Activated gamma-delta T cell treated with anti-CD3 and anti-CD28 coated beads, Interleukin-2, amount 50 U/mL, for 16 hours (primary cell): ENCODE measurements at regions not wholly inside any gene's neighbourhood (a gene's known extent, or its start where the extent isn't known, plus 50 kb on each side); places are given as distances from the start of the nearest gene placed in this dataset.

ENCODE experiments used
- DNase-seq: peaks from one replicate; pipeline ENCODE4 v3.0.0-alpha.2; 2020; ENCODE audit warnings: low read depth

DNA sequence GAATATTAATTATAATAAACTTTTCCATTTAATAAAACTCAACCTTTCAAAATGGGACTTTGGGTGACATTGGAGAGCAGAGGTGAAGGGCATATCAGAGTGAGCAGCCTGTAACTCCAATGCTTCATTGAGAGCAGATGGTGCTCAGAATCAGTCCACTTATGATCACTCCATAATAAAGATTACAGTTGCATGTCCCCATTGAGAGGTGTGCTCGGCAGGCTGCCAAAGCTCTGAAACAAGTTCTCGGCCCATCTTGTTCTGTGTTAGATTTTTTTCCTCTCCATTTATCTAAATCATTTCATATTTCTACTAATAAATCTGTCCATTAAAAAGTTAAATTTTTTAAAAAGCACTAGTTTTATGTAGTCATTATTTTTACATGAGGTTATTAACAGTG is 1786.4 kb upstream of the WWC1 start:
- no peak for DNase-seq

DNA sequence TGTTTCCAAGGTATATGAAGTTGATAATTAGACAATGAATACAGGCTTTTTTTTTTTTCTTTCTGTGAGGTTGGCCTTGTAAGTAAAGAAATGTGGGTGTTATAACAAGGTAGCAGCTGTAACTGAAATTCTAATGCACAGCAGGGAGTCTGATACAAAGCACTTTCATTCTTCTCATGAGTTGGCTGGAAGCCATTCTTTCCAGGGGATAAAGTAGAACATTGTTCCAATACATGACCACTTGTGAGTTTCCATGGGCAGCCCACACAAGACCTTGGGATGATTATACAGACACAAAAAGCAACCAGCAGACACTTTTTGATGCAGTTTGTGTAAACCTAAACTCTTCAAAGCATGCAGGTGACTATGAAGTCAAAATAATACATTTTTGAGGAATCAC is 1785.9 kb upstream of the WWC1 start:
- DNase-seq = no peak

DNA sequence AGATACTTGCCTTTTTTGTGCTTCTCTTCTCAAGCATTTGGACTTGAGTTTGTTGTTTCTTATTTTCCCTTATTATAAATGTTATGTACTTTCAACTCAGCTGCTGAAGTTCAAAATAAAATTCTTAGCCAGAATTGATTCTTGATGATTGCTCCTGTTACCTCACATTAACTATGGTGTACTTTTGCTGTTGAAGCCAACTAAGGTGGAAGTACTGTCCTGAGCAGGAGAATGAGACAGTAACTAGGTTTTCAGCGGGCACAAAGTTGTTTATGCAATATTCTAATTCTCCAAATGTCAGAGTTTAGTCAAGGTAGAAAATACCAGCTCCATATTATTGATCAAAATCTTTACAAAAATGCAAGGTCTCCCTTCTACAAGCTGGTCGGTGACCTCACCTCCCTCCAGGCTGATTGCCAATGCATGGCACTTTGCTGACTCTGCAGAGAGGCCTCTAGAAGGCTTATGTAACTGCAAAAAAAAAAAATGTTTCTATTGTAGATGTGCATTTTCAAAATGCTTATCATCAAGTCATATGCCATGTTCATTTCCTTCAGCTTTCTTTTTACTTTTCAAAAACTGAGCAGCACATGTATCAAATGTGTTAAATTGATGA is 1783.5 kb upstream of the WWC1 start:
- DNase-seq = no peak

DNA sequence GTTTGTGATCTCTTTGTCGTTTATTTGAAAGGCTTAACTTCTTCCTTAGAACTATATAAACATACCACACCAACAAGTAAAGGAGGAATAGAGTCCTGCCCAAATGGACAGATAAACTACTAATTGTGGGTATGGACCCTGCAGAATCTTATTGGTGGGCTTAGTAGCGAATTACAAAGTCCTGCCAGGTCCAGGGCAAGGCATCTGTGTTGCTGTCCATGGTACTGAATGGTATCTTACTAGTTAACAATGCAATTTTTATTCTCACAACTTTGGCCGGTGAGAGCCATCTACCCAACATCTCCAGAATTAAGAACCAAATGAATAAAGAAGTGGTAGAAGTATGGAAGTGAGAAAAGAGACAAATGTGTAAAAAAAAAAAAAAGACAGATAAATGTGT is 1782.4 kb upstream of the WWC1 start:
- no peak for DNase-seq

DNA sequence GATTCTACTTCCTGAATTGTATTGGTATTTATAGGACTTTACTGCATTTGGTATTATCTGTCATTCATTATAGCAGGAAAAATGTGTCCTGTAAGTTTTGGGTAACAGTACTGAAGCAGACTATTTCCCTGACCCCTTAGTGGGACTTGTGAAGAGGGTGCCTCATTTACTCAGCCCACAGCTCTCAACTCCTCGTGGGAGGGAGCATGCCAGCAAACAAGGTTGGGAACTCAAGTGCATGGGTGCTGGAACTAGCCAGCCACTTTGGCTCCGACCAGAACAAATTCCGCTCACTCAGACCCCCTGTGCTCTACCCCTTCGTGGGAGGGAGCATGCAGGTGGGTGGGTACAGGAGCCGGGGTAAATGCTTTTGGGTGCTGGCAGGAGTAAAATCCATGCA is 1773.5 kb upstream of the WWC1 start:
- no peak for DNase-seq

DNA sequence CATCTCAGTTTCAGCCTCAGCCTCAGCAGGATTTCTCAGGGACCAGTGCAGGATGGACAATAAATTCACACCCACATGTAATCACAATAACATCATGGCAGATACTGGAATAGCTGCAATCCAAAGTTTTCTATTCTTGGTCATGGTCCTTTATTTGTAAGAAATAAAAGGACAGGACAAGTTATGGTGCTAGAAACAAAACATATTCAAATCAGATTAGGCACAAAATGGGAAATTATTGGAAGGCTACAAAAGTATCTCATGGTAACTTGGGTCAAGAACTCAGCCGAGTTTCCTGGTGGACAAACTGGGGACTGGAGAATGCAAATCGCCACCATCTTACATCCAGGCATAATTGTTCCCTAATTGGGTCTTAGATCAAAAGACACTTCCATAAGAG is 1768.2 kb upstream of the WWC1 start:
- no peak for DNase-seq

DNA sequence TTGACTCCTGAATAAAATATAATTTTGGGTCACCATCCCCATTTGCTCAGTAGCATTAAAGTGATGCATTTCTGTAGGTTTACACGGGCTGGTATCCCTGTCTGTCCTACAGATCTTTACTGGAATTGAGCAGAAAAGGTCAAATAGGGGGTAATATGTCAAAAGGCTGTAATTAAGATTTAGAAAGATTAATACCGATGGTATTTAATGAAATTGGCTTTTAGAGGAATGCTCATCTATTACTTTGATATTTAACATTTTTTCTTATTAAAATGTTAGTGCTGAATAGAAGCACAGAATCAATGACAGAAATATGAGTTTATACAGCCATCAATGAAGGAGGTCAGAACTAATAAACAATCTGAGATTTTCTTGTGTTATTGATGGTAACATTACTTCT is 1762.2 kb upstream of the WWC1 start:
- DNase-seq = no peak

DNA sequence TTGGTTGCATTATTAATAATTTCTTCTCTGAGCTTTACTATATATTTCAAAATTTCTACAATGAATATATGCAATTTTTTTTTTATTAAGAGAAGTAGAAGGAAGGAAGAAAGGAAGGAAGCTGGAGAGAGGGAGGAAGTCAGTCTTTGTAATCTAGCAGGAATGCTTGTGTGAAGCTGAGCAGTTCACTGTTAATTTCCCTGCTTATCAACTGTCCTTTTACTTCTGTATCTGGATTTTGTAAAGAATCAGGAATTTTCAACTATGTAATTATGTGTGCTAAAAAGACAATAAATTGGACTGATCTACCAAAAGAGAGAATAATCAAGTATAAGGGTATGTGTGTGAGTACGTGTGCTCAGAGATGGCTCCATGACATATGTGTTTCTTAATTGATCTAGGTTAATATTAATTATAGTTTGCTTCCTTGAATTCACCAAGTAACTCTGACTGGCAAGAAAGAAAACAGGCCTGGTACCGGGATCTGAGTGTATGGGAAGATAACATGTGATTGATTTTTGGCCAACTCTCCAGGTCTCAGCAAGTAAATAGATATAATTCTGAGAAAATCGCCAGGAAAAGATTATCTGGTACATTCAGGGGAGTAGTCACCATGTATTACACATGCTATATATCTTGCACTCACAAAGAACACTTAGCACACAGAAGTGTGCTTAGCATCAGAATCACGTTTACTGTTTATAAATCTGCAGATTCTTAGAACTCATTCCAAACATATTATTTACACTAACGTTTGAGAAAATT is 1758.8 kb upstream of the WWC1 start:
- no peak for DNase-seq

DNA sequence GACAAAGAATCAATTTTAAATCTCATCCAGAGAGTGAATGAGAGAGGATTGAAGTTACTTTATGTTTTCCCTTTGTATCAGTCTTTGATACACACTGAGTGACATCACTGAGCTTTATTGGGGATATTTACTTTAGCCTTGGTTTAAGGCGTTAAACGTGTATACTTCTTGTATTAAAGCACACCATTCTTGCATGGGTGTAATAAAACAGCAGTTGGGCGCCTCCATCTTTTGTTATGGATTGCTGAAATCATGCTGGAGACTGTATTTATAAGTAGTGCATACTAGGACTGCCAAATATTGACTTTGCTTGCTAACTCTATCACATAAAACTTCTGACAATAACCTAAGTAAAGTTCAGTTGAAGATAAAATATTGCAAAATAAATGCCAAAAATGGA is 1755.8 kb upstream of the WWC1 start:
- no peak for DNase-seq

DNA sequence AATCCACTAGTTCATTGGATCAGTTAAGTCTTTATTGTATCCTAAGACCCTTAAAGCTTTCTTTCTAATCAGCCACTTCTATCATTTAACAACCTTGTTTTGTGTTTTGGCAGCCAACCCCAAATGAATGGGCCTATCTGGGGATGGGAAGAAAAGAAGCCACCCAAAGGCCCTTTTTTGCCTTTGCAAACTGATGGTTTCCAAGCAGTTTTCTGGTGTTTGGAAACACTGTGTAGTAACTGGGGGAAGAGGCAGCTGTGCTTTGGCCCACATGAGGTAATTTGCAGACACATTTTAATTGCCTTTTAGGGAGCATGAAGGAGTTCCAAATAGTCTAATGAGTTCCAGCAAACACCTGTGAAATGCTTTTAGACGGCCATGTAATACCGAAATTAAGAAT is 1751.3 kb upstream of the WWC1 start:
- no peak for DNase-seq

DNA sequence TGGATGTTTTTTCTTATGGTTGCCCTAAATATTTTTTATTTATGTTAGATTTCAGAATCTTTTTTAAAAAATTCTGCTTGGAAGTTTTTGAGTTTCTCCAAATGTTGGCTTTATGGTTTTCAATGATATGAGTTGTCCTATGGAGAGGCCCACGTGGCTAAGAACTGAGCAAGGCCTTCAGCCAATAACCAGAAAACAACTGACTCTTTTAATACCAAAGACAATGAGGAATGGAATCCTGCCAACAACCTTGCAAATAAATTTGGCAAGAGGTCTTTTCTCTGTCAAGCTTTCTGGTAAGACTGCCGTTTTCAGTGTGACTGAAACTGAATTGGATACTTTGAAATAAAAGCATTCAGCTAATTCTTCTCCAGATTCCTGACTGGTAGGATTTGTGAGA is 1740.1 kb upstream of the WWC1 start:
- no peak for DNase-seq

DNA sequence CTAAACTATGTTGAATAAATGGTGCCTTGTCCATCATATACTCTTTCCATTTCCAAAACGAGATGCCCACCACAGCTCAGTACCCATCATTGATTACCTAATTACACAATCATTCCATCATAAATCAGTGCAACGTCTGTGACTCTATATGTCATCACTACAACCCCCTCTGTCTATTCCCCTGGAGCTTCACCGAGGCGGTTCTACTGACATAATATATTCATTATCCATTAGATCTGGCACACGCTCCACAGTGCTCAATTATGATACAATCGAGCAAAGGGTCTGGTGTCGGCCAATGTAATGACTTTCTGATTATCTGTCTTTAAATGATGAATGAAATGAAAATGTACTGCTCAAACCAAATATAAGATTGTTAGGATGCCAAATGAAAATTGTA is 1737.7 kb upstream of the WWC1 start:
- no peak for DNase-seq

DNA sequence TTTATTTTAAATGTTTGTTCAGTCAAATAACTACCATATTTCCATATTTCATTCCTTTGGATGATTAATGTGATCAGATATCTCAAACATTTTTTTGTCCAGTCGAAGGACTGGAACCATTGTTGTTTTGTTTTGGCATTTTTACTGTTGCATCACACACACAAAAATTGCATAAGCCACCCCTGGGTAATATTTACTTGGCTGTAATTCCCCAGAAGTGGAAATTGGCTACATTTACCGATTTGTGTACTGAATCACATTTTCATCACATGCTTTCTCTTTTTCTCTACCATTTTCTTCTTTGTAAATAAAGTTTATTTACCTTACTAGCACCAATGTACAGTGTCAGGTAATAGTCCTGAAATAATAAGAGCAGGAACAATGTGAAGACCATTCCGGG is 1729.7 kb upstream of the WWC1 start:
- no peak for DNase-seq

DNA sequence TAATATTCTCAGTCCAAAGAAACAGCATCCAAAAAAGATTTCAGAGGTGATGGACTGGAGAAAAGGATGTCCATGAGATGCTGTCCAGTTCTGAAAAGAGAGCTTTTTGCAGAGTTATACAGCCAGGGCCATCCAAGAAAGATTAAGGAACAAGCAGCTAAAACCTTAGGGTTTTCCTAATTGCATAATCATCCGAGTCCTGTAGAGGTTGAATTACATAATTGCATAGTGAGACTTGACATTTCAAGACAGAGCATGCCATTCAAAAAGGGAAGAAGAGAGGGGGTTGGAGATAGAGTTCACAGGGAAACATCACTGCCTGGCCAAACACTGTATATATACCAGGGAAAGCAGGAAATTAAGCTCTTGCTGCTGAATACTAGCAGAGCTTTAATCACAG is 1729.2 kb upstream of the WWC1 start:
- no peak for DNase-seq

DNA sequence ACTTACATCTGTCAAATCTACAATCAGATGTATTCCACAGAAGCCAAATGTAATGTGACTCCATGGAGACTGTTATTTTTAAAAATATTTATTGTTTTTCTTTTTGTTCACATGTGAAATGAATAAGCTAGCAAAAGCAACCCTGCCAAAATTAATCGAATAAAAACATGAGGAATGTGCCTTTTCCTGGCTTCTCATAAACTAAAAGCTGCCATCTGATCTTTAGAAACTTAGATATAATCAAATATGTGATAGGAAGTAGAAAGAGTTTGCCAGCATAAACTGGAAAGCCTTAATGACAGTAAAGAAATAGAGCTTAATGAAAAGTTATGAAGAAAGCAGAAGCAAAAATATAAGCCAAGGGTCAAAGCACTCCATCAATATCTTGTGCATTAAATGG is 1724.7 kb upstream of the WWC1 start:
- DNase-seq = no peak

DNA sequence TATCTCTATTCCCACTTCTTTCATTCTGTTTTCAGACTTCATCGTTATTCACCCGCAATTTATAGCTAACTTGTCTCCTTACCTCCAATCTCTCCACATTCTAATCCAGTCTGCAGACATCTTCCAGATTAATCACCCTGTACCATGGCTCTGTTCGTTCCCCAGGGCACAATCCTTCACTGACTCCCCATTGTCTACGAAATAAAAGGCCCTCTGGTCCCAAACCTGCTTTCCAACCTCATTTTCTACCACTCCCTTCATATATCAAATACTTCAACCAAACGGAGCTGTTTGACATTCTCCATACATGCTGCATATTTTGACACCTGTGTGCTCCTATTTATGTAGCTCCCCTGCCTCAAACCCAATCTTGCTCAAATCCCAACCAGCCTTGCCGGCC is 1720.6 kb upstream of the WWC1 start:
- DNase-seq = no peak

DNA sequence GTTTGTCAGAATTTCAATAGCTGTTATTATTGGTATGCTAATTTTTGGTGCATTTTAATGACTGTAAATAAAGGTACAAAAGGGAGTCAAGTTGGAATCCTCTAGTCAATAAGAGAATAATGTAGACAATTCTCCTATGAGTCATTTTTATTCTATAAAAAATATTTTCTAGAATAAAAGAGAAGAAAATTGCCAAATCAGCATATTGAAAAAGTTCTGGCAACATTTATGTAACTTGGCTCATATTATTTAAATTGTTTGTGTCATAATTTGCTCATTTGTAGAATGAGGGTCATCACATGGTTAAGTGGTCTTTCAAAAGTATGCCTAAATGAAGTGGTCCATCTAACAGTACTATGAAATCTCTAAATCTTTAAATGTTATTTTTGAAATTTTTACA is 1719.8 kb upstream of the WWC1 start:
- DNase-seq = no peak

DNA sequence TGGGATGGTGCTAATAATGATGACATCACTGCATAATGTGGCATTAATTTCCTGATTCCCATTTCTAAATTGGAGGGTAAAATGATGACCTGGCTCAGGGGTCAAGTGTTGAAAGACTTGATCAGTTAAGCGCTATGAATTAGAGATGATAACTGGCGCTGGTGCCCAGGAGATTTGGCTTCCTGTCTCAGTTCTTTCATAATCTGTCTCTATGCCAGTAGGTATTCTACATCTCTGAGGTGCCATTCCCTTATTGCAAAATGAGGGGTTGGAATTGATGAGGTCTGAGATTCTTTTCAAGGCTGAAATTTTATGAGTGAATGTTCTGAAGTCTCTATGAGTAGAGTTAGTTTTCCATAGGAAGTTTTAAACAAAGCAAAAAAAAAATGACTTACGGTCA is 1715.1 kb upstream of the WWC1 start:
- no peak for DNase-seq

DNA sequence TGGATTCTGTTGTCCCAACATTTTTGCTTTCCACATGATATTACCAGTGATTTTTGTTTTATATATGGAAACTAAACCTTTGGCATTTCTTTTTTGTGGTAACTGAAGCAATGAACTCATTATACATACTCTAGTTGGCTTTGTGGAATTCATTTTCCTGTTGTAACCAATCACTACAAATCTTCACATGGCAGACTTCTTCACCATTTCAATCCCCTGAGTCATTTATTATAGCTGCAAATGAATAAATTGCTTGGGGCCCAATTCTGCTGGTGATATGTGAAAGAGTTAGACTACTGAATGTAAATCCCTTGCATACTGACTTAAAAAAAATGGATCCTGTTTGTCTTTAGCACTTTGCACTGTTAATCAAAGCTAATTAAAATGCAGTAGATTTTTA is 1709.6 kb upstream of the WWC1 start:
- DNase-seq = no peak

DNA sequence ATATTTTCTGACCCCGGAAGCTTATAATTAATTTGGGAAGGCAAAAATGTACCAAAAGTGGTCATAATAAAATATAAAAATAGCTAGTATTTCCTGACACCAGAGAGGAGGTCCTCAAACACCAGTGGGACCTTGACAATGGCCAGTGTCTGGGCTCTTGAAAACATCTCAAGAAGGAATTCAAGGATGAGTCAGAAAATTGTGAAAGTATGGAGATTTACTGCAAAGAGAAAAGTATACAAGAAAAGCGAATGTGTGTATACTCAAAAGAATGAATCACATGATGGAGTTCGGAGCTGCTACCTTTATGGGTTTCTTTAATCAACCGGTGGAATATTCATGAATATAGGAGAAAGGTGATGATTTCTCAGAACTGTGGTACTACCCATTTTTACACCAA is 1709.0 kb upstream of the WWC1 start:
- no peak for DNase-seq

DNA sequence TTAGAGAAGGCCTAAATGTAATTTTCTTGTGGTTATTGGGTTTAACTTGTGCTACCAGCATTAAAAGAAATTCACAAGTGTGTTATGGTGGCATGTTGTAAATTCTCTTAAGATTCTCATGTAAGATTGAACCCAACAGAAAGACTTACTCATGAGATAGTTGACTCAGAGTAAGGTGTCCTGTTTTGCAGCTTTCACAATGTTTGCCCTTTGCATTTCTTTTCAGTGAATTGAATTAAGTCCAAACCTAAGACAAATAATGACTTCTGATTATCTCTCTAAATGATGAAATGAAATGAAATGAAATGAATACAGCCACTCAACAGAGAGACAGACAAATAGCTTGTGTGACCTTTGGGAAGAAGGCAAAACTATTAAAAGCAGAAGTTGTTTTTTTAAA is 1696.9 kb upstream of the WWC1 start:
- DNase-seq = no peak

DNA sequence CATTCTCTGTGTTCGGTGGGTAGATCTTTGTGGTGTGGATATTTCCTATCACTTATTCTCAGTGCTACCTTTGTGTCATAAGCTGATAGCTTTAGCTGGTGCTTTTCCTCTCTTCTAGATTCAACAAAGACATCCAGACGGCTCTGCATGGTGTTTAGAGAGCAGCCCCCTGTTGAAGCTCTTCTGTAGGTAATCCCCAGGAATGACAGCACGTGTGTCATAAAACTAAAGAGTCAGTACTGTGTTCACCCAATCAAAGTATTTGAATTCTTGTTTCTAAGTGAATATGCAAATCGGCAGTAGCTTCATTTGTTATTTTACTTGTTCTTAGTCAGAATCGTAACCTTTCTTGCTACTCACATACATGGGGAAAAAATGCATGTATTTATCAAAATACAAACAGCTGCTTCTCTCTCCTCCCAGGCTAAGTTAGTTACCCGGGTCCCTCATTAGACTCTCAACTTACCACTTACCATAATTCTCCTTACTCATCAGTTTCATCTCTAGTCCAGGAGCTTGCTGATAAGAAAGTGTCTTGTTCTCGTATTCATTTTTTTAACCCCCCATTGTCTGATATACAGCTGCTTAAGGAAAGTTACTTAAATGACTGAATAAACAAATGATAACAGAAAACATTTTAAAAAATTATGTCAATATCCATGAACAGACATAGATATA is 1696.0 kb upstream of the WWC1 start:
- no peak for DNase-seq

DNA sequence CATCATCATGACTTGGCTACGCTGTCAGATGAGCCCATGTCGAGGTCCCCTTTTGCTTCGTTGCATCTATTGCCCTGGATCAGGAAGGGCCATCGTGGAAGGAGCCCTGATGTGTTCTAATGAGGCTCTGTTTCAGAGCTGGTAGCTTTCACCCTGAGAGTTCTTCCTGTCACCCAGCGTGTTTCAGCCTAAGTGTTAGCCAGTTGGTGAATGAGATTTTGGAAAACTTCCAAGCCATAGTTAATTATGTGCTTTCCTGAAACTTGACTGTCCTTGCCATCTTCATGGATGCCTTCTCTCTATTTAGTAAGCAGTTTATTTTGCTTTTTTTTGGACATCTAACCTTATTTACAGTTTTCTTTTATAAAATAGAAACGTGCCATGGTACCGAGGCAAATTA is 1695.4 kb upstream of the WWC1 start:
- DNase-seq = no peak

DNA sequence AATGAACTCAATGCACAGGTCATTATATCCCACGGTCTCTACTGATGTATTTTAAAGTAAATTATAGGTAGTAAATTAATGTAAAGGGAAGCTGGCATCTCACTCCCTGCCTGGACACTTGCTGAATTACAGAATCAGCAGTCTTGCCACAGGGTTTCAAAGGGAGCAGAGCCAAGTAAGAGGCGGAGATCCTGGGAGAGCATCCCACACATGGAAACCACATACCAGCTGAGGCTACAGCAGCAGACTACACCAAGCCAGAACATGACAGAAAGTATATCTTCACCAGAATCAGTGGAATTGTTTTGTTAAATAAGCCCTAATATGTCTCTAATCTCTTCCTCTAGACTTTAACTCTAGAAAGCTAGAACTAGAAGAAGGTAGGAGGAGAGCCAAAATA is 1689.2 kb upstream of the WWC1 start:
- DNase-seq = no peak
